22Rv1 (cell line): ENCODE measurements at regions not wholly inside any gene's neighbourhood (a gene's known extent, or its start where the extent isn't known, plus 50 kb on each side); places are given as distances from the start of the nearest gene placed in this dataset.
"Not testable (repeated sequence)": the region's sequence is repeated elsewhere in the genome, so short reads cannot be mapped to it uniquely, and the experiment has no call there.

Experiments
- H3K27ac ChIP-seq: fragments of 450-650 bp; 2 replicates; pipeline ENCODE4 v1.5.1; 2017
- CTCF ChIP-seq: fragments of 450-650 bp; IDR thresholded peaks from 2 replicates; pipeline ENCODE4 v1.5.1; 2017; ENCODE audit warnings: mild to moderate bottlenecking
- ZFX ChIP-seq: fragments of 450-650 bp; IDR thresholded peaks from 2 replicates; pipeline ENCODE4 v1.6.1; 2017; ENCODE audit warnings: antibody characterized with exemption, borderline replicate concordance

GRCh38 chr7:131935180-131935579 lies 378.8 kb upstream of the PODXL start:
- TF ChIP-seq CTCF (no peak), ZFX (no peak)
- H3K27ac ChIP-seq = no peak overlapping the region

GRCh38 chr7:131934452-131934851 lies 378.0 kb upstream of the PODXL start:
- TF ChIP-seq ZFX = no peak
- no peak for TF ChIP-seq CTCF
- H3K27ac ChIP-seq = no peak overlapping the region

GRCh38 chr7:131933751-131934289 lies 377.4 kb upstream of the PODXL start:
- H3K27ac ChIP-seq = no peak overlapping the region
- TF ChIP-seq ZFX (no peak), CTCF (no peak)

GRCh38 chr7:131933219-131933618 lies 376.8 kb upstream of the PODXL start:
- not testable (repeated sequence) for H3K27ac ChIP-seq

- H3K27ac ChIP-seq = no peak overlapping the region
- TF ChIP-seq ZFX (no peak), CTCF (no peak; the same call in 1 of the 2 replicates)
Observed at GRCh38 chr7:131932271-131932670, 375.8 kb upstream of the PODXL start.

GRCh38 chr7:131931370-131931769 lies 374.9 kb upstream of the PODXL start:
- no peak for TF ChIP-seq CTCF
- TF ChIP-seq ZFX = no peak
- H3K27ac ChIP-seq = no peak overlapping the region

GRCh38 chr7:131929632-131930031 lies 373.2 kb upstream of the PODXL start:
- no peak for TF ChIP-seq ZFX
- TF ChIP-seq CTCF = no peak
- H3K27ac ChIP-seq = no peak overlapping the region

- H3K27ac ChIP-seq = no peak overlapping the region
- TF ChIP-seq CTCF (no peak), ZFX (no peak)
Observed at GRCh38 chr7:131927770-131928423, 371.5 kb upstream of the PODXL start.
